Gastroesophageal sphincter (tissue), 4 donors: ENCODE measurements at regions not wholly inside any gene's neighbourhood (a gene's known extent, or its start where the extent isn't known, plus 50 kb on each side); places are given as distances from the start of the nearest gene placed in this dataset.

Experiments
- ATAC-seq: fragments of 150-250 bp; one replicate; pipeline ENCODE4 v1.9.1; 2016; ENCODE audit warnings: mild to moderate bottlenecking, moderate library complexity
- H3K27ac ChIP-seq, 4 donors: fragments of 200-600 bp; sonication (generic) in 3 of 4; 1 replicate in 3 of 4; 2 replicates in 1 of 4; pipeline ENCODE4 v1.5.1; 2016 to 2019
- H3K27me3 ChIP-seq: fragments of 200-600 bp; sonication (generic); one replicate; pipeline ENCODE4 v1.5.1; 2019
- H3K36me3 ChIP-seq, 2 donors: fragments of 200-600 bp; sonication (generic); one replicate each; pipeline ENCODE4 v1.5.1; 2019; ENCODE audit warnings: control low read depth in 1 of 2
- H3K4me1 ChIP-seq, 3 donors: fragments of 200-600 bp; sonication (generic); 1 replicate in 2 of 3; 2 replicates in 1 of 3; pipeline ENCODE4 v1.5.1; 2016 to 2019; ENCODE audit warnings: control low read depth in 2 of 3
- H3K4me3 ChIP-seq, 2 donors: fragments of 200-600 bp; sonication (generic); one replicate each; pipeline ENCODE4 v1.5.1; 2019; ENCODE audit warnings: mild to moderate bottlenecking in 1 of 2, moderate library complexity in 1 of 2
- H3K9me3 ChIP-seq, 3 donors: fragments of 200-600 bp; sonication (generic); one replicate each; pipeline ENCODE4 v1.5.1; 2017 to 2019; ENCODE audit warnings: control low read depth in 2 of 3
- EP300 ChIP-seq: sonication (generic); formaldehyde crosslinking; IDR thresholded peaks from one replicate; pipeline ENCODE4 v1.6.1; 2017; ENCODE audit warnings: antibody characterized with exemption, mild to moderate bottlenecking
- POLR2A ChIP-seq, 2 donors: fragments of 450-650 bp; IDR thresholded peaks; one replicate each; pipeline ENCODE4 v1.6.1; 2017; ENCODE audit warnings: antibody characterized with exemption in 2 of 2, mild to moderate bottlenecking in 2 of 2, moderate library complexity in 1 of 2
- POLR2AphosphoS5 ChIP-seq: sonication (generic); formaldehyde crosslinking; IDR thresholded peaks from one replicate; pipeline ENCODE4 v1.6.1; 2017; ENCODE audit warnings: antibody characterized with exemption
- WGBS, 2 donors: methylation state at CpG; one replicate each; pipeline ENCODE4 v1.1.5; 2018; ENCODE audit warnings: low coverage in 1 of 2; 5-methylcytosine and 5-hydroxymethylcytosine counted together
- TF ChIP-seq, protein P1 (sequence below), 4 experiments: fragments of 200-600 bp in 2 of 4; fragments of 450-650 bp in 2 of 4; sonication (generic) in 1 of 4; IDR thresholded peaks; one replicate each; pipeline ENCODE4 v1.5.1; 2017 to 2019; ENCODE audit warnings: antibody characterized with exemption in 4 of 4, mild to moderate bottlenecking in 2 of 4, moderate library complexity in 2 of 4

DNA sequence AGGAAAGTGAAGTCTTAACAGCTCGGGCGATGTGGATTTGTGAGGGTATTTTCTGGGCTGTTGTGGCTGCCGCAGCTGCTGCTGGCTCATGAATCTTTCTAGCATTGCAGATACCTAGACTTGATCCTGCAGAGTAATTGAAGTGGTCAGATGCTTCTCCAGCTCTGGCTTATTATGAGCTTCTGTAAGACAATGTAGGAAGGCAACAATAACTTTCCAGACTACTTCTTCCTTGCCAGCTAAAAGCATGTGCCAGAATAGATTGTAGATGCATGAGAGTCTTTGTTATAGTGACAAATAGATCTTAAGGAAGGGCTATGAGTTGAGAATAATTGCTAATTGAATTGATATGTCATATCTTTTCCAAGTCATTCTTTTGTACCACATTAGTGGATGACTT lies 461.4 kb upstream of the POT1 start:
- Histone ChIP-seq H3K27me3 (no peaks in the 10 kb centered on the region), H3K36me3 (no peaks in the 10 kb centered on the region), H3K27ac (no peak overlapping the region), H3K4me3 (no peak overlapping the region), H3K4me1 (no peaks in the 10 kb centered on the region), H3K9me3 (no peaks in the 10 kb centered on the region)
- ATAC-seq, result no peak
- 13 to 49% methylated on average over 1 to 3 of the region's 3 CpGs for WGBS, 2 donors
- TF ChIP-seq POLR2AphosphoS5, result no peak

DNA sequence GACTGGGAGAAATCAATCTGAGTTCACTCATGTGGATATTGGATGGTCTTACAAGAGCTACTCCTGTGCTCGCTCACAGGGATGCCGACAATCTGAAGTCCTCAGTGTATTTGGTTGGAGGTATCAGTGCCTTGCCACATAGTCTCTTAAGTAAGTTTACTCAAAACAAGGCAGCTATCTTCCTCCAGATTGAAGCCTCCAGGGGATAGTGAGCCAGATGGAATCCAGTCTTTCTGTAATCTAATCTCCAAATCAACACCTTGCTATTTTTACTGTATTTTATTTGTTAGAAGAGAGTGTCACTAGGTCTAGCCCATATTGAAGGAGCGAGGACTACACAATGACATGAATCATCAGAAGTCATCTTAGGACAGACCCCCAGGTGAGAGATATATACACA lies 456.6 kb upstream of the POT1 start:
- WGBS, 2 donors, result 44 to 68% methylated on average over 2 of the region's 3 CpGs

DNA sequence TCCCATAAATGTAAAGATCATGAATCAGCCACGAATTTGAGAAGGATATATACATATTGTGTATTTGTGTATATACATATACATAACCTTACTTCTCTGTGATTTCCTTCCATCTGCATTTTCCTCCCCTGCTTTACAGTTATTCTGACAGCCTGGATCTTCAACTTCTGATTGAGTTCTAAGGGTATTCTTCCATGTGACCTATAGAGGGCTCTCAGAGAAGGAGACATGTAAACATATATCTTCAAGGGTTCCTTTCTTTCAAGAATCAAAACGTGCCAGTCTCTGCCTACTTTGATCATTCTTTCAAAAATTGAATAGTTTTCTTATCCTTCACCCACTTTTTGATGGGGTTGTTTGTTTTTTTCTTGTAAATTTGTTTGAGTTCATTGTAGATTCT lies 453.7 kb upstream of the POT1 start:
- no peak for ATAC-seq
- H3K4me3 ChIP-seq, result no peak overlapping the region
- TF ChIP-seq EP300 (no peak), POLR2AphosphoS5 (no peak), POLR2A (IDR thresholded peaks at IDR 0.05) (no peak)
- TF ChIP-seq, protein P1, sequence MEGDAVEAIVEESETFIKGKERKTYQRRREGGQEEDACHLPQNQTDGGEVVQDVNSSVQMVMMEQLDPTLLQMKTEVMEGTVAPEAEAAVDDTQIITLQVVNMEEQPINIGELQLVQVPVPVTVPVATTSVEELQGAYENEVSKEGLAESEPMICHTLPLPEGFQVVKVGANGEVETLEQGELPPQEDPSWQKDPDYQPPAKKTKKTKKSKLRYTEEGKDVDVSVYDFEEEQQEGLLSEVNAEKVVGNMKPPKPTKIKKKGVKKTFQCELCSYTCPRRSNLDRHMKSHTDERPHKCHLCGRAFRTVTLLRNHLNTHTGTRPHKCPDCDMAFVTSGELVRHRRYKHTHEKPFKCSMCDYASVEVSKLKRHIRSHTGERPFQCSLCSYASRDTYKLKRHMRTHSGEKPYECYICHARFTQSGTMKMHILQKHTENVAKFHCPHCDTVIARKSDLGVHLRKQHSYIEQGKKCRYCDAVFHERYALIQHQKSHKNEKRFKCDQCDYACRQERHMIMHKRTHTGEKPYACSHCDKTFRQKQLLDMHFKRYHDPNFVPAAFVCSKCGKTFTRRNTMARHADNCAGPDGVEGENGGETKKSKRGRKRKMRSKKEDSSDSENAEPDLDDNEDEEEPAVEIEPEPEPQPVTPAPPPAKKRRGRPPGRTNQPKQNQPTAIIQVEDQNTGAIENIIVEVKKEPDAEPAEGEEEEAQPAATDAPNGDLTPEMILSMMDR (IDR thresholded peaks at IDR 0.05), result no peak
- no peaks in the 10 kb centered on the region for H3K27me3 ChIP-seq
- no peaks in the 10 kb centered on the region for H3K4me1 ChIP-seq
- H3K9me3 ChIP-seq, result peaks cover 0 to 9% (median 0%) of the 10 kb centered on the region in 3 donors
- no peaks in the 10 kb centered on the region for H3K36me3 ChIP-seq
- WGBS, 2 donors, result 20 to 31% methylated on average over 2 of the region's 2 CpGs
- no peak overlapping the region for H3K27ac ChIP-seq

More for the DNA sequence above, 456.6 kb upstream of the POT1 start:
- no peak overlapping the region for H3K27ac ChIP-seq
- H3K4me1 ChIP-seq, result no peaks in the 10 kb centered on the region
- ATAC-seq, result no peak
- no peak for TF ChIP-seq POLR2A (IDR thresholded peaks at IDR 0.05)
- TF ChIP-seq, protein P1 (IDR thresholded peaks at IDR 0.05), result no peak
- TF ChIP-seq POLR2AphosphoS5, result no peak
- TF ChIP-seq EP300, result no peak
- H3K9me3 ChIP-seq, result peaks cover 0 to 9% (median 0%) of the 10 kb centered on the region in 3 donors
- H3K36me3 ChIP-seq, result no peaks in the 10 kb centered on the region
- no peak overlapping the region for H3K4me3 ChIP-seq
- H3K27me3 ChIP-seq, result no peaks in the 10 kb centered on the region

DNA sequence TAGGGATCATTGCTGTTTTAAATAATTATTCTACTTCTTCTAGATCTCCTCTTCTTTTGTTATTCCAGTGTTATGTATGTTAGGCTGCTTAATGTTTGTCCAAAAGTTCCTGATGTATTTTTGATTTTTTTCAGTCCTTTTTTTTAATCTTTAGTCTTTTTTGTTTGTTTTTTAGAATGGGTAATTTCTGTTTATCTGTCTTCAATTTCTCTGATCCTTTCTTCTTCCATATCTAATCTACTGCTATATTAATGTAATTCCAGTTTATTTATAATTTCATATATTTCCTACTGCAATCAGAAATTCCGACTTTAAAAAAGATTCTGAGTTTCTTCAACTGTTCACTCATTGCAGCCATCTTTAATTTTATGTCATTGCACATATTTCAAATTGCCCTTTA lies 452.8 kb upstream of the POT1 start:
- no peaks in the 10 kb centered on the region for H3K27me3 ChIP-seq
- WGBS, 2 donors, result 78 to 92% methylated on average over 1 of the region's 1 CpG

DNA sequence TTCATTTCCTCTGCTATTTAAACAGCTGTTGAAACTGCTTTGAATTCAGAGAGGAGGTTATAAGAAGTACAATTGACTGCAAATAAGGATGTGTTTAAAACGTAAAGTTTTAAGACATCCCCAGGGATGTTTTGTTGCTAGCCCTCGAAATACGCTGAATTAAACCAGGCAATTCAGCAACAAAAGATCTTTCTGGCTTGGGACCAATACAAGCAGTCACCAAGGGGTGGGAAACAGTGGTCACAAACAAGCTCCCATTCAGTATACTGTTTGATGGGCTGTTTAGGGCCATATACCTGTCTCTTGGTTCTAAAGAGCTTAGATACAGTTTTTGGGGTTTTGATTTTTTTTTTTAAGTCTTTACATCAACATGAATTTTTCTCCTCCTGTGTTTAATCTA lies 446.3 kb upstream of the POT1 start:
- H3K4me1 ChIP-seq, result no peaks in the 10 kb centered on the region
- ATAC-seq, result no peak
- H3K9me3 ChIP-seq, result no peaks in the 10 kb centered on the region
- H3K27me3 ChIP-seq, result no peaks in the 10 kb centered on the region
- TF ChIP-seq EP300 (no peak), POLR2AphosphoS5 (no peak), POLR2A (IDR thresholded peaks at IDR 0.05) (no peak)
- TF ChIP-seq, protein P1 (IDR thresholded peaks at IDR 0.05), result no peak
- no peak overlapping the region for H3K27ac ChIP-seq
- 66 to 67% methylated on average over 3 of the region's 3 CpGs for WGBS, 2 donors
- no peaks in the 10 kb centered on the region for H3K36me3 ChIP-seq
- no peak overlapping the region for H3K4me3 ChIP-seq

More for the DNA sequence above, 452.8 kb upstream of the POT1 start:
- Histone ChIP-seq H3K4me1 (no peaks in the 10 kb centered on the region), H3K36me3 (no peaks in the 10 kb centered on the region), H3K9me3 (peaks cover 0 to 9% (median 0%) of the 10 kb centered on the region in 3 donors), H3K27ac (no peak overlapping the region), H3K4me3 (no peak overlapping the region)
- TF ChIP-seq POLR2AphosphoS5 (no peak), POLR2A (IDR thresholded peaks at IDR 0.05) (no peak), EP300 (no peak)
- TF ChIP-seq, protein P1 (IDR thresholded peaks at IDR 0.05), result no peak
- ATAC-seq, result no peak
